ENCODE measurements at regions not wholly inside any gene's neighbourhood (a gene's known extent, or its start where the extent isn't known, plus 50 kb on each side); places are given as distances from the start of the nearest gene placed in this dataset.

GRCh38 chr20:23186808-23187207 lies 100.7 kb upstream of the CD93 start:
- no peak for DNase-seq (ENCODE audit: low read depth, low spot score)
- H3K27me3 ChIP-seq (ENCODE audit: control insufficient read depth, extremely low read depth, insufficient read depth, low read length) = no peaks in the 10 kb centered on the region
- no peak overlapping the region for H3K9ac ChIP-seq (ENCODE audit: control insufficient read depth, extremely low read depth, insufficient read depth, low read length)
- H3K79me2 ChIP-seq (ENCODE audit: control insufficient read depth, insufficient read depth, low read length) = no peaks in the 10 kb centered on the region
- no peak overlapping the region for H3K4me3 ChIP-seq (ENCODE audit: control insufficient read depth in 2 of 3, extremely low read depth in 1 of 3, insufficient read depth in 2 of 3, low read depth in 1 of 3, low read length in 3 of 3)
- no peak overlapping the region for H3K27ac ChIP-seq (ENCODE audit: control insufficient read depth, insufficient read depth, low read length)
- no peak for FAIRE-seq
- dilution Hi-C loops (cut with MboI; ENCODE audit: extremely low pct_ligation_motif_present, low sequenced_read_pairs) = loop anchor here (25.0 kb wide), 1 partner anchor 150 kb away; the partner anchor contains the start of genes SSTR4 and THBD
- H3K9me3 ChIP-seq (ENCODE audit: control insufficient read depth, low read depth, low read length) = no peaks in the 10 kb centered on the region
- H4K20me1 ChIP-seq (ENCODE audit: control insufficient read depth, extremely low read depth, insufficient read depth, low read length) = no peaks in the 10 kb centered on the region
- H2AFZ ChIP-seq (ENCODE audit: control insufficient read depth, low read length) = no peak overlapping the region
- H3K36me3 ChIP-seq (ENCODE audit: control insufficient read depth in 2 of 2, extremely low read depth in 1 of 2, insufficient read depth in 2 of 2, low read length in 2 of 2) = no peaks in the 10 kb centered on the region
- no peak overlapping the region for H3K4me2 ChIP-seq (ENCODE audit: control insufficient read depth, extremely low read depth, insufficient read depth, low read depth, low read length)
- no peaks in the 10 kb centered on the region for H3K9me1 ChIP-seq (ENCODE audit: control insufficient read depth, extremely low read depth, insufficient read depth, low read length)
- TF ChIP-seq EZH2 (IDR thresholded peaks at IDR 0.05; ENCODE audit: low read length) = no peak
- no peak for TF ChIP-seq CTCF (optimal IDR thresholded peaks at IDR 0.05 in 1 of 3, IDR thresholded peaks at IDR 0.05 in 1 of 3, conservative IDR thresholded peaks at IDR 0.05 in 1 of 3; ENCODE audit: extremely low read depth in 1 of 3, insufficient read depth in 2 of 3, low read length in 3 of 3)
- no peaks in the 10 kb centered on the region for H3K4me1 ChIP-seq (ENCODE audit: control insufficient read depth, extremely low read depth, insufficient read depth, low read length)

- H3K79me2 ChIP-seq (ENCODE audit: control insufficient read depth, insufficient read depth, low read length) = no peaks in the 10 kb centered on the region
- no peaks in the 10 kb centered on the region for H3K27me3 ChIP-seq (ENCODE audit: control insufficient read depth, extremely low read depth, insufficient read depth, low read length)
- no peak overlapping the region for H3K9ac ChIP-seq (ENCODE audit: control insufficient read depth, extremely low read depth, insufficient read depth, low read length)
- no peak overlapping the region for H2AFZ ChIP-seq (ENCODE audit: control insufficient read depth, low read length)
- no peaks in the 10 kb centered on the region for H3K9me3 ChIP-seq (ENCODE audit: control insufficient read depth, low read depth, low read length)
- no peak overlapping the region for H3K27ac ChIP-seq (ENCODE audit: control insufficient read depth, insufficient read depth, low read length)
- H4K20me1 ChIP-seq (ENCODE audit: control insufficient read depth, extremely low read depth, insufficient read depth, low read length) = no peaks in the 10 kb centered on the region
- H3K4me1 ChIP-seq (ENCODE audit: control insufficient read depth, extremely low read depth, insufficient read depth, low read length) = no peaks in the 10 kb centered on the region
- H3K4me2 ChIP-seq (ENCODE audit: control insufficient read depth, extremely low read depth, insufficient read depth, low read depth, low read length) = no peak overlapping the region
- DNase-seq (ENCODE audit: low read depth, low spot score) (no peak), FAIRE-seq (no peak)
- no peak for TF ChIP-seq EZH2 (IDR thresholded peaks at IDR 0.05; ENCODE audit: low read length)
- no peak for TF ChIP-seq CTCF (optimal IDR thresholded peaks at IDR 0.05 in 1 of 3, IDR thresholded peaks at IDR 0.05 in 1 of 3, conservative IDR thresholded peaks at IDR 0.05 in 1 of 3; ENCODE audit: extremely low read depth in 1 of 3, insufficient read depth in 2 of 3, low read length in 3 of 3)
- dilution Hi-C loops (cut with MboI; ENCODE audit: extremely low pct_ligation_motif_present, low sequenced_read_pairs) = loop anchor here (25.0 kb wide), 1 partner anchor 143 kb away; the partner anchor contains the start of genes SSTR4 and THBD
- H3K9me1 ChIP-seq (ENCODE audit: control insufficient read depth, extremely low read depth, insufficient read depth, low read length) = no peaks in the 10 kb centered on the region
- no peak overlapping the region for H3K4me3 ChIP-seq (ENCODE audit: control insufficient read depth in 2 of 3, extremely low read depth in 1 of 3, insufficient read depth in 2 of 3, low read depth in 1 of 3, low read length in 3 of 3)
- no peaks in the 10 kb centered on the region for H3K36me3 ChIP-seq (ENCODE audit: control insufficient read depth in 2 of 2, extremely low read depth in 1 of 2, insufficient read depth in 2 of 2, low read length in 2 of 2)
These were observed 94.4 kb upstream of the CD93 start for GRCh38 chr20:23180451-23180921.

Data from keratinocyte (primary cell).